ENCODE measurements at regions not wholly inside any gene's neighbourhood (a gene's known extent, or its start where the extent isn't known, plus 50 kb on each side); places are given as distances from the start of the nearest gene placed in this dataset.
"Not testable (repeated sequence)": the region's sequence is repeated elsewhere in the genome, so short reads cannot be mapped to it uniquely, and the experiment has no call there.

DNA sequence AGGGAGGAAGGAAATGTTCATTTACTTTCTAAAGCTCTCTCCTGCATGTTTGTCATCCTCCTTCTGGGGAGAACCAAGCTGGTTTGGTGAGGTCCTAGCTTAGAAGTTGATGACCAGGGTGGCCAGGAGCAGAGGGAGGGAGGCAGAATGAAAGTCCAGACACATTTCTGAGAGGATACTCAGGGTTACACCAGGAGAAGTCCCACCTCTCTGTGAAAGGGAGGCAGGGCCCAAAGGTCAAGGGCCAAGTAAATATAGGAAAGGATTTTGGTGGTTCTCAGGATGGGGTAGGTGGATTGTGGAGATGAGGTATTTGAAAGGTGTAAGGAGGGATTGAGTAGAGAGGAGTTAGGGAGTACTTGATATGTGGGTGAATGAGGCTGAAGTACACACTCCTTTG is 58.0 kb upstream of the FBXO11 start:
- DNase-seq = no peak

DNA sequence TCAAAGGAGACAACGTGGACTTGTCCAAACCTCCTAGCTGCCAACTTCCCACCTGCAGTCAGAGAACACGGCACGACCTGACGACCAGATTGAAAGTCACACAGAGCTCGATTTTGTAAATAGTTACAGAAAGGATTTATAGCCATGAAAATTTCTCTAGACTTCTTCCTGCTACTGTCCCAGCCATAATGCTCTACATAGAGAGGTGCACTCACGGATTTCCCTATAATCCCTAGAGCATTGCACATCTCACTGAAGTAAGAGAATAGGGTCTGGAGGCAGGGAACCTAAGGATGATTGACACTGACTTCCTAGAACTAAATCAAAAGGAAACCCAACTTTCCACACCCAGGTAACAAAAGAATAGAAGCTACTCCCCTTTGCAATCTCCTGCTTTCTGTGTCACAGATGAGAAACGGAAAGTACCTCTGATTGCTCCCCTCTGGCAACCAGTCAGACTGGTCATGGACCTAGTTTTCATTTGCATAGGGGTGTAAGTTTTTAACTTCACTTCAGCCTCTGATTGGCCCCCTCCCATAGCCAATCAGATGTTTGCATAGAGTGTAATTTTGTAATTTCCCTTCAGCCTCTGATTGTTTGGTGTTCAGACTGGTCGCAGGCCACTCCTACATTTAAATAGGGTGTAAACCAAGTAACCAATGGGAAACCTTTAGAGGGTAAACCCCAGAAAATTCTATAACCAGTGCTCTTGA is 58.6 kb upstream of the FBXO11 start:
- DNase-seq = no peak

DNA sequence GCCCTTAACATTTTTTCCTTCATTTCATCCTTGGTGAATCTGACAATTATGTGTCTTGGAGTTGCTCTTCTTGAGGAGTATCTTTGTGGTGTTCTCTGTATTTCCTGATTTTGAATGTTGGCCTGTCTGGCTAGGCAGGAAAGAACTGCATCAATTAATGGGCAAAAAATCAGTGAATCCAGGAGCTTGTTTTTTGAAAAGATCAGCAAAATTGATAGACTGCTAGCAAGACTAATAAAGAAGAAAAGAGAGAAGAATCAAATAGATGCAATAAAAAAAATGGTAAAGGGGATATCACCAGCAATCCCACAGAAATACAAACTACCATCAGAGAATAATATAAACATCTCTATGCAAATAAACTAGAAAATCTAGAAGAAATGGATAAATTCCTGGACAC is 70.4 kb upstream of the FBXO11 start:
- not testable (repeated sequence) for DNase-seq

DNA sequence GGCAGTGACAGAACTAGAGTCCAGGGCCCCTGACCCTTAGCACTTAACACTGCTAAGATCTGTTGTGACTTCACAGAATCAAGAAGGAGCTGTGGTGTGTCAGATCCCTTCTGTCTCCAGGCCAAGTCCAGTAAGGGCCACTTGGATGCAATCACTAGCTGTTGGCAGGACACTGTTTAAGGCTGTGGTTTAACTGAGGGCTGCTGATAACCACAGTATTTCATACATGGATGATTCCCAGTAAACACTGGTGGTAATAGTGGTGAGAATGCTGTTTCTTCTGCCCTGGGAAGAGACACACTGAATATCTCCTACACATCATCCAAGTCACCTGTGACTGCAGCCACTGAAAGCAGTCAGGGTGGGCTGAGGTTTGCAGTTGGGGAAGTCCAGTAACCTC is 77.7 kb upstream of the FBXO11 start:
- DNase-seq = no peak

DNA sequence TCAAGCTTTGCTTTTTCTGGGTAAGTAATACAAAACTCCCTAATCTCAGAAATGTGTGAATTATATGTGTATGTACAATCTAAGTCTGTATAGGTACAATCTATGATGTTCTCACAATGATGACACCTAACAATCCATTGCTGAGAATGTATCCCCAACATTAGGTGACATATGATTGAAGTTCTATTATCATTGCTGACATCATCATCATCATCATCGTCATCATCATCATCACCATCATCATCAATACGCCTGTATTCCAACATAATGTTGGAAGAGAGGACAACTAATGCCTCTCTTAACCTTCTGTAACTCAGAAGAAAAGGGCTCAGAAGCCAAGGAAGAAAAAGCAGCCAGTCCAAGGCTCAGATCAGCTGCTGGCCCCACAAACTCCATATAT is 84.2 kb upstream of the FBXO11 start:
- DNase-seq = no peak

DNA sequence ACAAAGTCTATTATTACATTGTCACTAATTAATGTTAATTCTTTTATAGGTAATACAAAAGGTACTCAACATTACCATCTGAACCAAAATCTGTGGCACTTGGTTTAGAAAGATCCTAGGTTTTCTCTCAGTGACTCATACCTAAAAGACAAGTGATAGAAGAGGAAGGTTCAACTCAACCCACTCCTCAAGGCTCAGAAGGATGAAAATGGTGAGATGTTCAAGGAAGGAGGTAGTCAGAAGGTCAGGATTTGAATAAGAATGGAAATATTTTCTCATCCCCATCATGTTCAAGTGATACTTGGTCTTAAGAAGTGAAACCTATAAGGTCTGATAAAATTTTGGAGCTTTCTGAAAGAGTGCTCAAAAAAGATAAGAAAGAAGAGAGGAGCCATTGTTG is 86.4 kb upstream of the FBXO11 start:
- DNase-seq = no peak

DNA sequence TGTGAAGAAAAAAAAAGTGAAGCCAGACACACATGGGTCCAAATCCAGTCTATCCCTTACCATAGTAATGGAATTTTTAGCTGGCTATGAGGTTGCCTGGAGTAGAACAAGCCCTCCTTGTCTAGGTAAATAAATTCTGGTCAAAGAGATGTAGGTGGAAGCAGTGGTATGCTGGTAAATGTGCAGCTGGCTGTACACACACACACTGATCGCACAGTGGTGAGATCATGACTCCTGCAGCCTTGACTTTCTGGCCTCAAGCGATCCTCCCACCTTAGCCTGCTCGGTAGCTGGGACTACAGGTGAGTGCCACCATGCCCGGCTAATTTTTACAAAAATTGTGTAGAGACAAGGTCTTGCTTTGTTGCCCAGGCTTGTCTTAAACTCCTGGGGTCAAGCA is 90.5 kb upstream of the FBXO11 start:
- no peak for DNase-seq

DNA sequence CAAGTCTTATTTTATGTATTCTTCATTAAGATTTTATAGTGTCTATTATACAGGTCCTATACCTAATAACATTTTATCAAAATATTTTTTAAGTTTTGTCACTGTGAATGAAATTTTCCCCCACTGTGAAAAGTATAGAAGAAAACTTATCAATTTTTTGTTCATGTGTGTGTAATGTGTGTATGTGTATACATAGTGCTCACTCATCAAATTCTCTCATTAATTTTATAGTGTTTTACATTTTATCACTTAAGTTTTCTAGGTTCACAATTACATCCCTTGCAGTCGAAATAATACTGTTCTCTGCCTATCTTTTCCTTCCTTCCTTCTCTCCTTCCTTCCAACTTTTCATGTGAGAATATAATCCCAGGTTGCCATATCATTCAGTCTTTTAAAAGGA is 93.2 kb upstream of the FBXO11 start:
- DNase-seq = no peak

DNA sequence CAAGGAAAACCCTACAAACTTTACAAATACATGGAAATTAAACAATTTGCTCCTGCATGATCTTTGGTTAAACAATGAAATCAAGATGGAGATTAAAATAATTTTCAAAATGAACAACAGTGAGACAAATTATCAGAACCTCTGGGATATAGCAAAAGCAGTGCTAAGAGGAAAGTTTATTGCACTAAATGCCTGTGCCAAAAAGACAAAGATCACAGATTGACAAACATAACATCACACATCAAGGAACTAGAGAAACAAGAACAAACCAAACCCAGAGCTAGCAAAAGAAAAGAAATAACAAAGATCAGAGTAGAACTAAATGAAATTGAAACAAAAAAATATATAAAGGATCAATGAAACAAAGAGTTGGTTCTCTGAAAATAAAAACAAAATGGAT is 95.2 kb upstream of the FBXO11 start:
- DNase-seq = no peak

DNA sequence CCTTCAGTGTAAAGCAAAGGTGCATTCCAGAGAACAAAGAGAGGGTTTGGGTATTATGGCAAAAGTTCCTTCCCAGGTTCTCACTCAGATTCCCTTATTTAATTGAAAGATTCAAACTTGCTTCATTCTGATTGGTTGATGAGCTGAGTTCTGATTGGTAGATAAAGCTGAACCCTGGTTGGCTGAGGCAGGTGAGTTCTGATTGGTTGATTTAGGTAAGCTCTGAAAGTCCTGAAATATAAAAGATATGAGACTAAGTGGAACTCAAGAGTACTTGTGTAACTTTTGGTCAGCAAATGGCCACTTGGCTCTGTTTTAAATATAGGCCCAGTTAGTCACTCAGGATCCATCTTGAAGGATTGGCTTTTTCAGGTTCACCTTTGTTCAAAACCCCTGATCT is 99.8 kb upstream of the FBXO11 start:
- DNase-seq = no peak

DNA sequence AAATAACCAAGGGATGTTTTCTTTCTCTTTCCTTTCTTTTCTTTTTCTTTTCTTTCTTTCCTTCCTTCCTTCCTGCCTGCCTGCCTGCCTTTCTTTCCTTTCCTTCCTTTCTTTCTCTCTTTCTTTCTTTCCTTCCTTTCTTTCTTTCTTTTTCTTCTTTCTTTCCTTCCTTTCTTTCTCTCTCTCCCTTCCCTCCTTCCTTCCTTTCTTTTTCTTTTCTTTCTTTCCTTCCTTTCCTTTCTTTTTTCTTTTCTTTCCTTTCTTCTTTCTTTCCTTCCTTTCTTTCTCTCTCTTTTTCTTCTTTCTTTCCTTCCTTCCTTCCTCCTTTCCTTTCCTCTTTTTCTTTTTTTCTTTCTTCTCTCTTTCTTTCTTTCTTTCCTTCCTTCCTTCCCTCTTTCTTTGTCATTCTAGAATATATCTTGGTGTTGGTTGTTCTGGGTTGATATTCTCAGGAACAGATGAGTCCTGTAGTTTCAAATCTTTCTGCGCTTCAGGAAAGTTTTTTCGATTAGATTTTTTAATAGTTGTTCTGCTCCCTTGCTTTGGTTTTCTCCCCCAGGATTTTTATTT is 101.5 kb upstream of the FBXO11 start:
- no peak for DNase-seq

DNA sequence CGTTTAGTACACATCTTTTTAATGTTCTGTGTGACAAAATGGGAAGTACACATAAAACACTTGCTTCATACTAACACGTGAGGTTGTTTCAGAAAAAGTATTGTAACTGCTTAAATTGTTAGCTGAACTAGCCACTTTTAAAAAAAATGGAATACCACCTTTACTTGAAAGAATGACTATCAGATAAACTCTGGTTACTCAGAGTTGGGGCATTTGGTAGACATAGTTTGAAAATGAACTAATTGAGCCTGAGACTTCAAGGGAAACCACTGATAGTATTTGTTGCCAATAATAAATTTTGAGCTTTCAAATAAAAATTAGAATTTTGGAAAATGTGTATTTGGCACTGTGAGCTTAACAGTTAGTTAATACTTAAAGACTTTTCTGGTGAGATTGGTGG is 103.0 kb upstream of the FBXO11 start:
- no peak for DNase-seq

DNA sequence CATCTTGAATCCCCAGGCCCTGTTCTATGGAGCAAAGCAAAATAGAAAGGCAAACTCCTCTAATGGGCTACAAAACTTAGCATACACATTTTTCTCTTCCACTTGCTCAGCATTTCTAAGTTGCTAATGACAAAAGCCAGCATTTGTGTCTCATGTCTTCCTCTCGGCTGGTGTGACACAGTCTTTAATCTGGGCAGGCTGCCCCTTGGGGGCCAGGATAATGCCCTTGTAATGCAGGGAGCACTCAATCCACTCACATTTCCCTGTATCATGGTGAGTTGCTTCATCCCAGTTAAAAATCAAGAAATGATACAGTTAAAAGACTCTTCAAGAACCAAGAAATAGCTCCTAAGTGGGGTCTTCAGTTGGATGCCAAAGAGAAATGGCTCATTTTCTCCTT is 109.1 kb upstream of the FBXO11 start:
- DNase-seq = peak in 2 of 51 donors; percentile 1 to 2

DNA sequence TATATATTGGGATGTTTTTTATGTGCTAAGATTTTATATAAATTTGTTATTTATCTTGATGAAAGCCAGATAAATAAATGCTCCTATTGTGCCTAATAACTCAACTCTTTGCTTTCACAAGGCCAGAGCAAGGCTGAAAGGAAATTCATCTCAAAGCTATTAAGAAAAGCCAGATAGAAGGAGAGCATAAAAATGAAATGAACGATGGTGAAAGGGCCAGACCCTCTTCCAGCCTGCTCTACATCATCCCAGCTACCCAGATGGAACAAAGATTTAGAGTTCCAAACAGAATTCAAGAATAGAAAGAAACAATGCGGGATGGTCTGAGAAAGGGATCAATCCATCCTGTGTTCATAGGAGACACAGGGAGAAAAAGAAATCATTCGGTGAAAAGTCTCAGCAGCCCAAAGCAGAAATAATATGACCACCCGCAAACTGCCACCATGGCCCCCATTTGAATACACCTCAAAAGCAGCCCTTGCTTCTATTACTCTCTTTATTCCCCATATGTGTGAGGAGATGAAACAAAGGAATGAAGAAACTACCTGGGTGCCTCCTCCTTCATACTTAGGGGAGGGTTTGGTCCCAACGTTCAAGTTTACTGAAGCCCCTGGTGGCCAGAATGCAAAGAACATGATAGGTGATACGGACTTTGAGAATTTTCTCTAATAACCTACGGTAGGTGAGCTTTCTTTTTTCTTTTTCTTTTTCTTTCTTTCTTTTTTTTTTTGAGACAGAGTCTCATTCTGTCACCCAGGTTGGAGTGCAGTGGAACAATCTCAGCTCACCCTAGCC is 110.1 kb upstream of the FBXO11 start:
- no peak for DNase-seq

DNA sequence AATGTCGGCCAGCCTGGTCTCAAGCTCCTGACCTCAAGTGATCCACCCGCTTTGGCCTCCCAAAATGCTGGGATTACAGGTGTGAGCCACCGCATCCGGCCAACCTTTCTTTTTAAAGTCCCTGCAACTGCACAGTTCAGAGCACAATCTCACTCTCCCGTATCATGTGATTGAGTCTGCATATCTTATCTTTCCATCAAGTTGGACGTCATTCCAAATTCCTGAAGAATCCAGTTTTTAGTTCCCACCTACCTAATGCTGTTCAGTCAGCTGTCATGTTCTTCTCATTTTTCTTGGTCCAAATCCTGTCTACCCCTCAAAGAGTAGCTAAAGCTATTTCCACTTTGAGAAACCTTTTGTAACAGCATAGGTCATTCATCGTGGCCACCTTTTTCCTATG is 110.8 kb upstream of the FBXO11 start:
- no peak for DNase-seq

DNA sequence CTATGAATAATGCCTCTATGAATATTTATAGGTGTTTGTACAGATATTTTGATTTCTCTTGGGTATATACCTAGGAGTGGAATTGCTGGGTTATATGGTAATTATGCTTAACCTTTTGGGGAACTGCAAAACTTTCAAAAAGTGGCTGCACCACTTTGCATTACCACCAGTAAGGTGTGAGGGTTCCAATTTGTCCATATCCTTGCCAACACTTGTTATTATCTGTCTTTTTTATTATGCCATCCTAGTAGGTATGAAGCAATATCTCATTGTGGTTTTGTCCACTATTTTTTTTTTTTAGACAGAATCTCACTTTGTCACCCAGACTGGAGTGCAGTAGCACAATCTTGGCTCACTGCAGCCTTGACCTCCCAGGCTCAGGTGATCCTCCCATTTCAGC is 112.2 kb upstream of the FBXO11 start:
- no peak for DNase-seq

DNA sequence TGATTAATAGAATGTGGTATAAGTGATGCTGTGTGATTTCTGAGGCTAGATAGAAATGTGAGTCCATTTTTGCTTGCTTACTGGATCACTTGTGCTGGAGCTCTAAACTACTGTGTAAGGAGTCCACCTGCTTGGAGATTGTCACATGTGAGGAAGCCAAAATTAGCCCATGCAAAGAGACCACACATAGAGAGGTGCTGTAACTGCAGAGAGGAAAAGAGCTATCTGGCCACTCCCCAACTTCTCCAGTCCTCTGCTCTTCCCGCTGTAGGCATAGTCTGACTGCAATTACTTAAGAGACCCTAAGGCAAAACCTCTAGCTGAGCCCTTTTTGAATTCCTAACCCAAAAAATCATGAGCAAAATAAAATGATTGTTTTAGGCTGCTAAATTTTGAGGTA is 120.6 kb upstream of the FBXO11 start:
- DNase-seq = no peak

DNA sequence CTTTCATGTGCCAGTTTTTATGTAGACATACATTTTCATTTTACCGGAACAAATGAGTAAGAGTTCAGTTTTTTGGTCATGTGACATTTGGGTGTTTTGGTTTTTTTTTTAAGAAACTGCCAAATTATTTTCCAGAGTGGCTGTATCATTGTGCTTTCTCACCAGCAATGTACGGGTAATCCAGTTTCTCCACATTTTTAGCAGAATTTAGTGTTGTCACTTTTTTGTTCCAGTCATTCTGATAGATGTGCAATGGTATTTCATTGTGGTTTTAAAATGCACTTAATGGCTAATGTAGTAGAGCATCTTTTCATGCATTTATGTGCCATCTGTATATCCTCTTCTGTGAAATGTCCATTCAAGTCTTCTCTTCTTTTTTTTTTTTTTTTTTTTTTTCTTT is 126.5 kb upstream of the FBXO11 start:
- no peak for DNase-seq

DNA sequence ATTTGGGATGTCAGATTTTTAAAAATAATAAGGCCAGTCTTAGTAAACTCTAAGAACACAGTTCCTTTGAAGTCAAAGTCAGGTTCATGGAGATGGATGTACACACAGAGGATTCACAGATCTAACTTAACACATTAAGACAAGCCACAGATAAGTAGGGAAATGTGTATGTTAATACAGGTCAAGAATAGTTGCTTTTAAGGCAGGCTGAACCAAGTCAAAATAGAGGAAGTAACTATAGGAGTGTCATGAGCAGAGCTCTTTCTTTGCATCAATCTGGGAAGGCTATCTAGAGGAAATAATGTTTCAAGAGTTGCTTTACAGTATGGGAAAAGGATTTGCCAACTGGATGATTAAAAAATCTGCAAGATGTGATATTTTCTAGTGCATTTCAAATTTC is 128.0 kb upstream of the FBXO11 start:
- DNase-seq = no peak

DNA sequence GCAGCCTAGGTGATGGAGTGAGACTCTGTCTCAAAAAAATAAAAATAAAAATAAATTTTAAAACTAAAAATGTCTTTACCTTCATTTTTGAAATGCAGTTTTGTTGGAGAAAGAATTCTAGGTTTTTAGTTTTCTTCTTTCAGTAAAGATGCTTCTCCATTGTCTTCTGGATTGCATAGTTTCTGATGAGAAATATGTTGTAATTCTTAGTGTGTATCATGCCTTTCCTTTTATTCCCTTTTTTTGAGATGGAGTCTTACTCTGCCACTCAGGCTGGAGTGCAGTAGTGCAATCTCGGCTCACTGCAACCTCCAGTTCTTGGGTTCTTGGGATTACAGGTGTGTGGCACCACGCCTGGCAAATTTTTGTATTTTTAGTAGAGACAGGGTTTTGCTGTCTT is 130.0 kb upstream of the FBXO11 start:
- DNase-seq = no peak

DNA sequence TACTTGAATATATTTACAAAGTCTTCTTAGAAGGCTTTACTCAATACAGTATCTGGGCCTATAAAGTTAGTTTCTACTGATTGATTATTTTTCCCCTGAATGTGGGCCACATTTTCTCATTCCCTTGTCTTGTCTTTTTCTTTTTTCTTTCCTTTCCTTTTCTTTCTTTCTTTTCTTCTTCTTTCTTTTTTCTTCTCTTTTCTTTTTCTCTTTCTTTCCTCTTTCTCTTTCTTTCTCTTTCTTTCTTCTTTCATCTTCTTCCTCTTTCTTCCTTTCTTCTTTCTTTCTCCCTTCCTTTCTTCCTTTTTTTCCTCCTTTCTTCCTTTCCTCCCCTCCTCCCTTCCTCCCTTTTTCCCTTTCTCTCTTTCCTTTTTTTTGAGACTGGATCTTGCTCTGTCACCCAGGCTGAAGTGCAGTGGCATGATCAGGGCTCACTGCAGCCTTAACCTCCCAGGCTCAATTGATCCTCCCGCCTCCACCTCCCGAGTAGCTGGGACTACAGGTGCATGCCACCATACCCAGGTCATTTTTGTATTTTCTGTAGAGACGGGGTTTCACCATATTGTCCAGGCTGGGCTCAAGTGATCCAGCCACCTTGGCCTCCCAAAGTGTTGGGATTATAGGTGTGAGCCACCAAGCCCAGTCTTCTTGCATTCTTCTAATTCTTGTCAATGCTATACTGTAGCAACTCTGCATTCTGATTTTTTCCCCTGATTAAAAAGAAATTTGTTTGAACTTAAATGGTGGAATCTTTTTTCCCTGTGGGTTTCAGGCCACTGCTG is 133.1 kb upstream of the FBXO11 start:
- DNase-seq = no peak

DNA sequence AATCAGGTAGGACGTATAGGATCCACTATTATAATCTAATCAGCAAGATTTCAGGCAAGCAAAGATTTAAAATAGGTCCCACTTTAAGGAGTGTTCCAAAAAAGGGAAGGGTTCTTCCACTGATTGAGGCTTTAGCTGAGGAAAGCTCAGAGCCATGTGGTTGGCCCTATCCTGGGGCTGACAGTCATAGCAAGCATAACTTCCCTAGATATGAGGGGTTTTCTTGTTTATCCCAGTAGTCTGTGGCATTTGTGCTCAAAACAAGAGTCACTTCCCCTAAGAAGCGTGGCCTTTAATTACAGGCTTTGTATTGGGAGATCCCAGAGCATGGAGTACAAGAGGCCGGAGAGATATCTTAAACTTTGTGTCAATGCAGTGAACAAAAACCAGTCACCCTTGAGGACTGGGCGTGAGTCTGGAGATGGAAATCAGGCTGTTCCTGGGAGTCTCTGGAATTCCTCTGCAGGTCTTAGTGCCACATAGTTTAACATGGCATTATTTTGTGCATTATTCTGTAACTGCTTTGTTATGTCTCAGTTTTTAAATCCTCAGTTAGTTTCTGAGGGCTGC is 136.9 kb upstream of the FBXO11 start:
- no peak for DNase-seq

Data from hypothalamus (tissue), 51 donors.